NCI-H510A (cell line): ENCODE measurements at regions not wholly inside any gene's neighbourhood (a gene's known extent, or its start where the extent isn't known, plus 50 kb on each side); places are given as distances from the start of the nearest gene placed in this dataset.

Source experiments
- DNase-seq: peaks from one replicate; lab custom pipeline; 2025; lab: John Stamatoyannopoulos, UW

DNA sequence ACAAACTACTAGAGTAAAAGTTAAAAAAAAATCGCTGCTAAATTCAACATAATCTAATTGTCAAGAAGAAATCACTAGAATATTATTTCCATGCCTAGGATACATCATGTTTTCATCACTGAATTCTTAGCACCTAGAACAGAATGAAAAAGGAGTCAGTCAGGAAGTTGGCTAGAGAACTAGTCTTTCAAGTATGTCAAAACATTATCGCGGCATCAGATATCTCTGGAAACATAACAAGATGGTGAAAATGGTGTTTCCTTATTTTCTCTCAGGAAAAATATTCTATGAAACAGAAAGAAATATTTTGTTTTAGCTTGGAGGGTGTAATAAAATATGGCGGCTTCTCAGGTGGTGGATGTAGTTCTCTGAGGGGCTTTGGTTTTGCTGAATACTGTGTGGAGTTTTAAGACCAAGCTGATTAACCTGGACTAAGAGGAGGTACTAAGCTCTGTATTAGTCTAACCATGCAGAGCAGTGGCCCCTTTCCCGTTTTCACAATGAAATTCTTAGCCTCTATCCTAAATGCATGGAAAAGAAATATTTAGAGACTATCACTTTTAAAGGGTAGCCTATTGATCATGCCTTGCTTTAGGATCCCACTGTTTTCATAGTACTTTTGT is 205.6 kb downstream of the MDFIC start:
- DNase-seq = no peak

DNA sequence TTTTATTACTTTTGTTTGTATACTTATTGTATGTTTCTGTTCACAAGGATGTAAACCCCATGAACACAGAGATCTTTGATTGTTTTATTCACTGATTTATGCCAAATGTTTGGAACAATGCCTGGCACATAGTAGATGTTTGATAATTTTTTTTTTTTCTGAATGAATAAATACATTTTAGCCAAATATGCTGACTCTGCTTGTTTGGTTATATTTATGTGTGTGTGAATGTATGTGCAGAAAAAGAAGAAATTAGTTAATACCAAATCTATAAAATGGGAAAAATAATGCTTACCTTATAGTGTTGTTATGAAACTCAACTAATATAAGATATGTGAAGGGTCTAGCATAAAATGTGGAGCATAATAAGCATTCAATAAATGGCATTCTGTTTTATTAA is 203.9 kb downstream of the MDFIC start:
- no peak for DNase-seq

DNA sequence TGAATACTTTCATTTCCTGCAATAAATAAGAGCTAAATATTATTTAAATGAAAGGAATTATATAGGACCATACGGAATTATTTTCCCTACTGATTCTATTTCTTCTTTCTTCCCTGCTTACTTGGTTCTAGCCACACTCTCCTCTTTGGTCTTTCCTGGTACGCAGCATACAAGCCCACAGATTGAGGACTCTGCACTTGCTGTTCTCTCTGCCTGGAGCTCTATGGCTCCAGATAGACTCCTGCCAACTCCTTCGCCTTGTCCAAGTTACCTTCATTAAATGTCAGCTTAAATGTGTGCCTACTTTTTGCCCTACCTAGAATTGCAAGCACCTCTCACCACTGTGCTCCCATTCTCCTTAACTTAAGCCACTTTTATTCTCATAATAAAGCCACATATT is 203.4 kb downstream of the MDFIC start:
- no peak for DNase-seq

DNA sequence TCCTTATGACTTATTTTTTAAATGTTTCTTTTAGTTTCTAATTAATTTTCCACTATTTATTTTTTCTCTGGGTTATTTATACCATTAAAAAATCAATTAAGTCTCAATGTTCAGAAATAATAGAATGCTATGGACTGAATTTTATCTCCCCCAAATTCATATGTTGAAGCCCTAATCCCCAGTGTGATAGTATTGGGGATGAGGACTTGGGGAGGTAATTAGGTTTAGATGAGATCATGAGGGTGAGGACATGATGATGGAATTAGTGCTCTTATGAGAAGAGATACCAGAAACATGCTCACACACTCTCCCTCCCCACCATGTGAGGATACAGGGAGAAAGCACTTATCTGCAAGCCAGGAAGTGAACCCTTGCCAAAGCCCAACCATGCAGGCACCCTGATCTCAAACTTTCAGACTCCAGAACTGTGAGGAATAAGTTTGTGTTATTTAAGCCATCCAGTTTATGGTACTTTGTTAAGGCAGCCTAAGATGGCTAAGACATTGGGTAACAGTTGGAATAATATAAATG is 202.6 kb downstream of the MDFIC start:
- DNase-seq = no peak

DNA sequence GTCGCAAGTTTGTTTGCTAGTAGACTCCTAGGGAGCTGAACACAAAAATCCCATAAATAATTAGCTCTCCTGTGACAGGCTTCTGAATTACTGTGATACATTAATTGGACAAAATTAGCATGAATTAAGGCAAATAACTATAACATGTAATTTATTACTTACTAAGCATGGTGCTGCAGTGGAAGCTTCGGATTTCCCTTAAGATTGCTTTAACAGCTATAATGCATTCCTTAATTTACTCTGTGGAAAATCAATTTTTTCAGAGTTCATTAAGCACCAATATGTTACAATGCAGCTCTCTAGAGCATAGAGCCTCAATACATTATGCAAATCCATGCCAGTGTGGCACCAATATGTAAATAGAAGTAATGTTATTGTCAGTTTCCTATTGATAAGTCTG is 201.5 kb downstream of the MDFIC start:
- no peak for DNase-seq

DNA sequence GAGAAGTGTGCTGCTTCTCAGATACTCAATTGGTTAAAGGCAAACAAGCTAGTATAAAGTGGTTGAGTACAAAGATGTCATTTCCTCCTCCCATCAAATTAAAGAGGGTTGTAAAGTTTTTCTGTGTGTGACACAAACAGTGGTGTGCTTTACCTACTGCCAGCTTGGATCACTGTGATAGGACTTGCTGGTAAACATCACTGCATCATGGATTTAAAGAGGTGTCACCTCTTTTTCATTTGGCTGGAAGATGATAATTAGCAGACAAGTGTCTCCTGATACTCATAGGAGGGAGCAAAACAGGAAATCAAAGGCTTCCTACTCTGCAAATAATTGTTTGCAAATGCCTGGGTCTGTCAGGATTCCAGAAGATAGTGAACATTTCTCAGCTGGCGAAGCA is 200.5 kb downstream of the MDFIC start:
- no peak for DNase-seq

DNA sequence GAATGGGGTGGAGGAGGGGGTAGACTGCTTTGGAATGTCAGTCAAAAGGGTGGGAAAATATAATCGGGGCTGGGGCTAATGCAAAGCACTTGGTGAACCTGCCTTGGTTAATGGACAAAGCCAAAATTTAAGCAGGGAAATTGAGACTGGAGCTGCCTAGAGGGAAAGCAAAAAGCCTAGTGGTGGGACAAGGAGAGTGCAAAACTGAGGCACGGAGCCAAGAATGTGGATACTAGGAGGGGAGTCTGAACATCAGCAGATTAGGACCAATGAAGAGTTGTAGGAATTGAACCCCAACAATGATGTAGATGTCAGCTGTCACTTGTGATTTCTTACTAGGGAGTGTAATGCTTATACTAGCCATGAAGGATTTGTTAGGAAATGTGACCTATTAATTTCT is 195.9 kb downstream of the MDFIC start:
- no peak for DNase-seq

DNA sequence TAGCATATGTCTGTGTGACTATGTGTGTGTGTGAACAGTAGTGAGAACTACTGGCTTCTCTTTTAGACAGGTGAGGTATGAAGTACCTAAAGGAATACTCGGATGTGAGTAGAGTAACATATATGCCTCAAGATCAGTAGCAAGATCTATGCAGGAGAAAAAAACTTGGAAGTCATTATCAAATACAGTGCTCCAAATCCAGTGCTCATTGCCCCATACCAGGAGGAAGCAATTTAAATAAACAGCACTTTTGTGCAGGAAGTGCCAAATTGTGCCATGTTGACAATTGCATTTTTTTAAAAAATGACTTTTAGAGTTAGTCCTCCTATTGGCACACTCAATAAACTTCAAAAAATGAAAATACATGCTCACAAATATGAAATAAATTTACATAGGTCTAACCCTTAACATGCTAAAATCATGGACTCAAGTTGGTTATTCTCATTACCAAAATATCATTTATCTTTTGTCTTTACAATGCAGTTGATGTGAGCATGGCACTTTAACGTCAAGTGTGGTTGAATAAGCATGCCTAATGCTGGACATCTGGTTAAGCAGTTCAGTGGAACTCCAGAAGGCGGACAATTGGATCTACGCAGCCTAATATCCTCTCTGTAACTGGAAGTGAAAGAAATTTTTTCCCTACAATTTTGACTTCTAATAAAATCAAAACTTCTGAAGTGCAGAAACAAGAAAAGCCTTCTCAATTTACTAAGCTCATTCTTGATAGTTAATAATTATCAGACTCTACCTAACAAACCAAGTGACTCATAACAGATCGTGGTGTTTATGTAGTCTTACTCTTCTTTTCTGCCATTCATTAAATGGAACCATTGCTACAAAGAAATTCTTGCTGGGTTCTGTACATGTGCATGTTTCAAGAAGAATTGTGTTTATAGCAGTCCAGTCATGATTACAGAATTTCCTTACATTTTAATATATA is 195.2 kb downstream of the MDFIC start:
- DNase-seq = no peak

DNA sequence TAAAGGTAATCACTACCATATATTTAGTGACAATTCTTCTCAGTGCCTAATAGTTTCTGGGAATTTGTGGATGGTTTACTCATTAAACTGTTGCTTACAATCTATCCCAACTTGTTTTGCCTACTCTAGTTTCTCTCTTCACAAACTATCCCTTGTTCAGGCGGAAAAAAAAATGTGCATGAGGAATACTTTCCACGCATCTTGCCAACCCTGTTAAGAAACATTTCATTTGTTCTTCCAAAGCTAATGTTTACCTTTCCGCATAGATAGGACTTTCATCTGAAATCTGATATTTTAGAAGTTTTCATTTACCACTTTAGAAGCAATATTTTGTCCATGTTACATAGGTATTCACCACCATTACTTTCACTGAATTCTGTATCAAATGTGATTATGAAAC is 191.9 kb downstream of the MDFIC start:
- no peak for DNase-seq

DNA sequence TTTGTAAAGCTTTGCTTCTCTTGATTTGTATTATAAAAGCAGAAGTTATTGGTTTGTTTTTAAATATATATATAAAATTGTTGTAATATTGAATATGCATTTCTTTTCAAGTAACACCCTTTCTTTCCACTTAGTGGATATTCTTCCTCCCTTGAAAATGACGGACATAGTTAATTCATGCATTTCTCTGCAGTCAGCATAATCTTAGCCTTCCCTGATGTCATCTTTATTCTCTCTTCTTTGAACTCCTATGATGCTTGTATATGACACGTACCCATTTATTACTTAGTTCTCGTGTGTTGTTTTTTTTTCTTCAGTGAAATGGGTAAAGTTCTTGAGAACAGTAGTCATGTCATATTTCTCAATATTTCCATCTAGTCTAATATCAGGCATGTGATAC is 191.2 kb downstream of the MDFIC start:
- no peak for DNase-seq

DNA sequence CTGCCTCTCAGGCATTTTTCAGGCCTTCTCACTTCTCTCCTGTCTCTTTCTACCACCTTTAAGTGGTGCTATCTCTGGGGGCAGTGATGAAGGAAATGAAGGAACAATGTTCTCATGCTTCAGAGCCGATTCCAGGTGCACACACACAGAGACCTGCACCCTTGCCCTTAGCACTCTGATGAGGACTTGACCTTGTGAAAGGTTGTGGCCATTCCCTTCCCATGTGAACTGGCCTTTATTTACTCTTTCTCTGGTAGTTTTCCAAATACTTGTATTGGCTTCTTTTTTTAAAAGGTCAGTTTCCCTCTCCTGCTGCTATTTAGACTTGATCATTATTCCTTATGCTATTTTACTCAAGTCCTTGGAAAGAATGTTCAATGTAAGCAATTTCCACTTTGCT is 188.6 kb downstream of the MDFIC start:
- DNase-seq = no peak

DNA sequence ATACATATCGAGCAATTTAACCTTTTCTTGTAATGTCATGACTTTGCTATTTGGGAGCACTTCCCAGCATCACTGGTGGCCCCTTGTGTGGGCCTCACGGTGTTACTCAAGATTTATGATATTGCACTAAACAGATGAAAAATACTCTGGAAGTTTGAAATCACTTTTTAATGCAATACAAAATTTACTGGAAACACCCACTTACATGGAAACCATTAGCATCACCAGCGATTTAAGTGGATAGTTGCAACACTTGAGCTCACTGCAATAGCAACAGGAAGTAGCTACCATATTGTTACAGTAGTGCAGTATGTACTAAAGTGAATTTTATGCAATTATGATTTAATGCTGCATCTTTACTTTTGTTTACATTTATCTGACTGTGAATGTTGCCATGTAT is 184.4 kb downstream of the MDFIC start:
- no peak for DNase-seq

DNA sequence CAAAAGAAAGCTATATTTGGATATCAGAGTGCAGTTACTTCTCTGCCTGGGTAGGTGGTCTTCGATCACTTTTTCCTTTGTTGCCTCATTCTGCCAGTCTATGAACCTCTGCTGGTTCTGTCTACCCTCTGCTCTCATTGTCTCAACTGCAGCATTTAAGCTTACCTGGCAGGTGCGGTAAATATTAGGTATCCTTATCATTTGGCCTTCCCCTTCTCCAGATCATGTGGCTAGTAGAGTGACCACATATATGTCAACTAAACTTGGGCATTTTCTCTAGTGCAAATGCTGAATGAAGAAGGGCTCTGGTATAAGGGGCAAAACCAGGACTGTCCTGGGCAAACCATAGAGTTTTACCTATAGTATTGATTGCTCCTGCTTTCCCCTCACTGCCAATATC is 180.8 kb downstream of the MDFIC start:
- no peak for DNase-seq

DNA sequence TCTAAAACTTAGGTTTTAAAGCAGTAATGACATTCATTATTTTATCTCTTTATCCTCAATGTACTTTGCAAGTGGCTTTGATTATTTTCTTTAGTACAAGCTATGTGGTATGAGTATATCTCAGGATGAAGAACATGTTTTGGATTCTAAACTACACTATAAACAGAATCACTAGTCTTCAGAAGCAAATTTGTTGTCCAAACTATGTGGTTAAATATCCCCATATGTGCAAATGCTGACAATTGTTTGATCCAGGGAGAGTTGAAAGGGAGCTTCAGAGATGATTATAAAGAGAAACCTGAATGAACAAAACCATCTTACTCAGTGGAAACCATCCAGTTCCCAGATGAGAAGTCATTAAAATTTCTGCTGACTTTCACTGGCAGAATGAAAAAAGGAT is 179.3 kb downstream of the MDFIC start:
- DNase-seq = no peak

DNA sequence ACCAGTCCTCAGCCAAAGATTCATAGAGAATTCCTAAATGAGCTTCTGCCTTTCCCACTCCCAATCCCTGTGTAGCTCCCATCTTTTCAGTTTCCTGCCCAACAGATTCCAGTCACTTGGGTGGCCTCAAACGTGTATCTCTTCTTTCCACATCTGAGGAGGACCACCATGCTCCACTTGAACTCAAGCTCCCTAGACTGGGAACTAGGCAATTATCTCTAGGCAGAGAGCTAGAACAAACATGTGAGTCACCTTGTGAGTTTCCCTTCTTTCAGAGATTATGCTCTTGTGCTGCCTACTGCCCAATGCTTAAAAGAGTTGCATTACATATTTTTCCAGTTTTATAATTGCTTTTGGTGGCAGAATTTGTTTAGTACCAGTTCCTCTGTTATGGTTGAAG is 178.0 kb downstream of the MDFIC start:
- DNase-seq = no peak

DNA sequence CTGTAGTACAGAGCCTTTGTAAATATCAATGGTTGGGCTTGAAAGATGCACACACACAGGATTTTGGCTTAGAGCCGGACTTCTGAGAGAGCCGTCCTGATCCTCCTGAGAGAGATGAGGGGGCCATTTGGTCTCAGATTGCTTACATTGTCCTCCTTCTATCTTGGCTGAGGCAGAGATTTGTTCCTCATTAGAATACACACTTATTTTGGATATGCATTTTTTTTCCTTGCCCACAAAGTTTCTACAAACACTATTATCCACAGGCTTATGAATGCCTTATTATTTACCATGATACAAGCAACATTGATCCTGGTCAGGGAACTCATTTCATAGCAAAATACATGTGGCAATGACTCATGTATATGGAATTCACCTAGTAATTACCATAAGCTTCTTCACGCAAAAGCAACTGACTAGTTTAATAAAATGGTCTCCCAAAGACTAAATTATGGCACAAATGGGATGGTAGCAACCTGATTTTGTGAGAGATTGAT is 175.3 kb downstream of the MDFIC start:
- DNase-seq = no peak

DNA sequence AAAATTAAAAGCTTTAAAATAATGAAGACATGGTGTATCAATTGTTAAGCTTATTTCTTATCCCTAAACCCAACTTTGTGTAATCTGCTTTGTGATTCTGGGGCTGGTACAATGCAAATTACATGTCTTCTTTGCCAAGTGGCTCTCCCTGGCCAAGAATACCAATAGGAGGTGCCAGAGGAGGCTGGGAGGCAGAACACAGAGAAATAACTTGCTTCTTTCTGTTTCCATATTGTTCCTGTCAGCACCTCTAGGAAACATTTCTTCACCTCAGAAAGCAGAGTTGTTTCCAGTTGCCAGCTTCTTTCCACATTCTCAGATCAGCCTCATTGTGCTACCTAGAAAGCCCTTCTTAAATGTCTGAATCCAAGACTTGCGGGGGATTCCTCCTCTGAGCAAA is 174.4 kb downstream of the MDFIC start:
- DNase-seq = no peak

DNA sequence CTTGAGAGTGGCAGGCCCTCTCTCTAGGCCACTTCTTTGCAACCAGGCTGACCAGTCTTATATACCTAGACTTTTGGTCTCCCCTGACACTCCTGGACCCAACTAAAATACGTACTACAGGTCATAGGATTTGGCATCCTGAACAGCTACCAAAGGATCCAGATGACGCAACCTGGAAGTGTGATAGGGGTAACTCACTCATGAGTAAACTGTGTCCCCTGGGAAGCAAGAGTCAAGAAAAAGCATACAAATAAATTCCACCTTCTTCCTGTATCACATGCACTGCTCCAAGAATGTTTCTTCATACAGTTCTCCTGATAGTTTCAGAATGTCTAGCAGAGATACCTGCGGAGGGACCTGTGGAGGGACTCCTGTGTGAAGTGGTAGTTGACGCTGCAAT is 172.3 kb downstream of the MDFIC start:
- no peak for DNase-seq

DNA sequence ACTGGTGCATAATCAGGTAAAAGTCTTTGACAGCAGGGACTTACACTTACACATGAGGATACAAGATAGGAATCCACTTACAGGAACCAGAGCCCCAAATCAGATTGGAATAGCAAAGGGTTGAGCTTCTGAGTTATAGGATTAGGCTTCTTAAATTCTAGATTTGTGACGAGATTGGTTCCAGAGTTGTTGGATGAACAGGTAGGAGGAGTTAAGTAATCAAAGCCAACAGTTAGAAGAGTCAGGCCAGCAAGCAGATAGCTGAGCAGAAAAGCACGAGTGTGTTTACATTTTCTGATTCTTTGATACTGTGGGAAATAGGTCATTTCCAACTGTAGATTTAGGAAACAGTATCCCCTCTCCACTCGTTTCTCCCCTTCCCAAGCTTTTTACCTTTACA is 167.0 kb downstream of the MDFIC start:
- DNase-seq = no peak

DNA sequence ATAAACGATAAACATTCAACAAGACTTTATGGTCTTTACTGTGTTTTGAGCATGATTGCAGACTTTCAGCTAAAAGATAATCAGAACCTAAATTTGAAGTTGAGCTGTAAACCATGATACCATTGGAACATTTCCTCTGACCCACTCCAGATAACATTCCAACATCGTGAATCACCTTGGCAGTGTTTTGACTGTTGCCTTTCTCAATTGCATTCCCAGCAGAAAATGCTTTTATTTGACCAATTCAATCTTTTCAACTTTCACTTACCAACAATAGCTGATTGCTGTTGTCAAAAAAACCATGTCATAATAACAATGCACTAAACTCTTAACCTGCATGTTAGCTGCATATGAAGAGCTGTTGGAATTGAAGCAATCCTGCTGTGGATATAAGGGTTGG is 165.5 kb downstream of the MDFIC start:
- DNase-seq = no peak

DNA sequence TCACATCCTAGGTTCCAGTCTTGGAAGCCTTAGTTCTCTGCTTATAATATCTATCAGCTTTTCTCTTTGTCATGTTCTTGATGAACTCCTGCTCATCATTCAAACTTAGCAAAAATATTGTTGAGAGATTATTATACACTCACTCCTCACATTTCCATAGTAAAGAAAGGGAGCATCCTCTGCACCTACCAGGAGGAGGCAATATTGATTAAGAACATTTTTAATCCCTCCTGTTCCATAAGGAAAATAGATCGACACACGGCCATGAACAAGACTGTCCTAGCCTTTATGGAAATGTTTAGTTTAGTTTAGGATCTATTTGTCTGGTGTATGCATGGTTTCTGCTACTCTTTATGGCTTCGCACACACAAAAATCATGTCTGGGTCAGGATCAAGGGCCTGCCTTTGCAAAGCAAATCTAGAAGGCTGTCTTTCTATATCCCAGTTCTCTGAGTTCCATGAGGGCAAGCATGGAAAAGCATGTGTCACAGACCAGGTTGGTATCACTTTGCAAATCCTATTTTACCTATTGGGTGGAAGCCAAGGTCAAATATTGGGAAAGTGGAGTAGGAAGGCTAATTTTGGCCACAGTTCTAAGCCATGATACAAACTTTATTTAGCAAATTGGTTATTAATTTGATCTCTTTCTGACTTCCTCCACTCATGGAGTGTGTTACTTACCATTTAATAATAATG is 164.4 kb downstream of the MDFIC start:
- no peak for DNase-seq

DNA sequence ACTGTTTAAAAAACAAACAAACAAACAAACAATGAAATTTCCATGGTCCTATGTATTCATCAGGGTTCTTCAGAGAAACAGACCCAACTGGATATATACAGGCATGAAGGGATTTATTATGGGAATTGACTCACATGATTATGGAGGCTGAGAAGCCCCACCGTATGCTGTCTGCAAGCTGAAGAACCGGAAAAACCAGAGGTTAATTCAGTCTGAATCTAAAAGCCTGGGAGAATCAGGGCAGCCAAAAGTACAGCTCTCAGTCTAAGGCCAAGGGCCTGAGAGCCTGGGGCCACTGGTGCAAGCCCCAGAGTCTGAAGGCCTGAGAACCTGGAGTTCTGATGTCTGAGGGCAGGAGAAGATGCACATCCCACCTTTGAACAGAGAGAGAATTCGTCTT is 163.5 kb downstream of the MDFIC start:
- DNase-seq = no peak

DNA sequence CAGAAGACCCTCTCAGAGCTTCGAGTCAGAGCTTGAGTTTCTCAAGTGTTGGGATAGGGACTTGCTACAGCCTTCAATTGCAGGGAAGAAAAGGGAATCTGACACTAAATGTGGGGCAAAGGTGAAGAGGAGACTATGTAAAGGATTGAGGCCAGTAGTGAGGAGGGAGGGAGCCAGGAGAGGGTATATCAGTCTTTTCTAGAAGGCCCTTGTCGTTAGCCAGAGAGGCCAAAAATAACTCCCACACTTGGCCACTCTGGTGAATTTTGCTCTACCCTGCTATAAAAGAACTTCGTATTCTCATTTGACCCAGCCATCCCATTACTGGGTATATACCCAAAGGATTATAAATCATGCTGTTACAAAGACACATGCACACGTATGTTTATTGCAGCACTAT is 162.0 kb downstream of the MDFIC start:
- no peak for DNase-seq
